BJ (cell line): ENCODE measurements at regions not wholly inside any gene's neighbourhood (a gene's known extent, or its start where the extent isn't known, plus 50 kb on each side); places are given as distances from the start of the nearest gene placed in this dataset.

Source experiments
- CTCF ChIA-PET: fragments of 350-600 bp; formaldehyde crosslinking; extraction: SDS; loops from one replicate; lab custom pipeline; 2021; ENCODE audit warnings: antibody characterized with exemption, inconsistent platforms; lab: Yijun Ruan, JAX
- POLR2A ChIA-PET: fragments of 300-600 bp; sonication (Branson Sonifier 250); formaldehyde crosslinking; extraction: SDS; loops from one replicate; lab custom pipeline; 2021; ENCODE audit warnings: antibody characterized with exemption; lab: Charles Lee
- DNase-seq: peaks from one replicate; pipeline ENCODE4 v3.0.0-alpha.2; 2011; ENCODE audit warnings: low read depth
- H3K27me3 ChIP-seq: 2 replicates; pipeline ENCODE4 v1.6.0; 2011; ENCODE audit warnings: low read length; ENCODE audit not compliant: control insufficient read depth, insufficient read depth
- H3K36me3 ChIP-seq: 2 replicates; pipeline ENCODE4 v1.5.1; 2011; ENCODE audit warnings: low read length; ENCODE audit not compliant: control insufficient read depth, insufficient read depth
- H3K4me3 ChIP-seq: 2 replicates; pipeline ENCODE4 v1.5.1; 2011; ENCODE audit warnings: low read depth, mild to moderate bottlenecking, control low read depth, low read length
- CTCF ChIP-seq: IDR thresholded peaks from 2 replicates; pipeline ENCODE4 v1.5.1; 2011; ENCODE audit warnings: low read depth, mild to moderate bottlenecking, control low read depth, inconsistent platforms, low read length, moderate library complexity; ENCODE audit not compliant: insufficient read depth

DNA sequence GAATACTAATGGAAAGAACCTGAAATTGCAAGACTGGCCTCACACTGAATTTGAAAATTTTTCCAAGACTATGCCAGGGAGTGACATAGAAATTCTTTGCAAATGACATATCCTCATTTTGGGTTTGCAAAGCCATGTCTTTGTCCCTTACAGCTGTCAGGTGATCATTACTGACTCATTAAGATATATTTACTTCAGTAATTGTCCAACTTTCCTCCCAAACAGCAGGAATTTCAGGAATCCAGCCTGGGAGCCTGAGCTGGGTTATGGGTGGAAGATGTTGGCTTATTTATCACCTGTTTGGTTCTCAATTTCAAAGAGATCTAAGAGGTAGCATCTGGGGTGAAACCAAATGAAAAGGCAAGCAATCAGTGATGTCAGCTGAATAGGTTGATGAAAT lies 111.6 kb upstream of the ACP3 start:
- no peaks in the 10 kb centered on the region for H3K36me3 ChIP-seq
- H3K4me3 ChIP-seq: no peak overlapping the region
- no peaks in the 10 kb centered on the region for H3K27me3 ChIP-seq
- CTCF ChIA-PET: no interaction called here
- no peak for TF ChIP-seq CTCF
- POLR2A ChIA-PET: interaction anchor here (0.6 kb wide), 1 partner anchor 1597 kb away, joined by 3 read pairs; no protein-coding TSS in a partner anchor
- no peak for DNase-seq

DNA sequence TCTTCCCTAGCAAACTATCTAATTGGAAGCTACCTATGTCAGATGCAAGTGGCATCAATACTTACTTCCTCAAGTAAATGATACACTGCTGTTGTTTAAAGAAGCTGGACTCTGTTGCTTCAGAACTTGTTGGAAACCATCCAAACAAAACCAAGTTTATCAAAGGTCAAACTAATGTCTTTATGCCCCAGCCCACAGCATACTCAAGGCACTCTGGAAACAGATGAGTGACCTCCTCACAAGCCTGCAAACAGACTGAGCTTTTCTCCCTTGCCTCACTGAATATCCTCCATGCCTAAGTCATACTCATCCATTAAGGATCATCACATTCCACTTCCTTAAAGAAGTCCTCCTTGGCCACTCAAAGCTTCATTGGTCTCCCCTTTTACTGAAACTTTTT lies 107.4 kb upstream of the ACP3 start:
- CTCF ChIA-PET: interaction anchor here (0.8 to 2.6 kb wide), 5 partner anchors 12 to 175 kb away, joined by 3 to 13 read pairs (median 5); partner anchors contain the start of gene CPNE4
- TF ChIP-seq CTCF: no peak
- no peak for DNase-seq
- POLR2A ChIA-PET: no interaction called here
- no peak overlapping the region for H3K4me3 ChIP-seq
- H3K27me3 ChIP-seq: no peaks in the 10 kb centered on the region
- no peaks in the 10 kb centered on the region for H3K36me3 ChIP-seq

GRCh38 chr3:132210476-132211346 lies 106.5 kb upstream of the ACP3 start:
- DNase-seq: no peak

DNA sequence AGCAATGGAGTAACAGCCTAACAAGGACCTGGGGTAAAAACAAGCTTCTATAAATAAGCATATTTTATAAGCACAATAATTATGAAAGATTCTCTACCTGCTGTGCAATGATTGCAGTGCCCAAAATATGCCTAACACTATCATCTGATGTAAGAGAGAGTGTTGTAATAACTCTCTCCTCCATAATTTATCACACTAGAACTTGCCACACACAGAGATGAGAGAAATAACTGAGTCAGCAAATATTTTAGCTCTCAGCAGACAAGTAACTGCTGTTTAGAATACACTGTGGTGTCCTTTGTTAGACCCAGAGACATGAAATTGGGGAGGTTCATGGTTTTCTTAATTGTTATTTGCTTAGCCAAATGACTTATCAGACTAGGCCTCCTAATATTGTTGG lies 105.3 kb upstream of the ACP3 start:
- no peaks in the 10 kb centered on the region for H3K27me3 ChIP-seq
- H3K36me3 ChIP-seq: no peaks in the 10 kb centered on the region
- ChIA-PET POLR2A (no interaction called here), CTCF (interaction anchor here (1.4 to 2.6 kb wide), 3 partner anchors 10 to 175 kb away, joined by 3 to 13 read pairs (median 8); no protein-coding TSS in a partner anchor)
- no peak for DNase-seq
- no peak overlapping the region for H3K4me3 ChIP-seq
- no peak for TF ChIP-seq CTCF

More at GRCh38 chr3:132210476-132211346, 106.5 kb upstream of the ACP3 start:
- peak; percentile 41 for TF ChIP-seq CTCF
- POLR2A ChIA-PET: interaction anchor here (0.6 kb wide), 1 partner anchor 73 kb away, joined by 5 read pairs; no protein-coding TSS in a partner anchor
- CTCF ChIA-PET: interaction anchor here (0.8 to 2.6 kb wide), 8 partner anchors 11 to 176 kb away, joined by 3 to 13 read pairs (median 3); partner anchors contain the start of gene CPNE4
- Histone ChIP-seq H3K4me3 (no peak overlapping the region), H3K27me3 (no peaks in the 10 kb centered on the region), H3K36me3 (no peaks in the 10 kb centered on the region)
